ENCODE measurements at regions not wholly inside any gene's neighbourhood (a gene's known extent, or its start where the extent isn't known, plus 50 kb on each side); places are given as distances from the start of the nearest gene placed in this dataset.

DNA sequence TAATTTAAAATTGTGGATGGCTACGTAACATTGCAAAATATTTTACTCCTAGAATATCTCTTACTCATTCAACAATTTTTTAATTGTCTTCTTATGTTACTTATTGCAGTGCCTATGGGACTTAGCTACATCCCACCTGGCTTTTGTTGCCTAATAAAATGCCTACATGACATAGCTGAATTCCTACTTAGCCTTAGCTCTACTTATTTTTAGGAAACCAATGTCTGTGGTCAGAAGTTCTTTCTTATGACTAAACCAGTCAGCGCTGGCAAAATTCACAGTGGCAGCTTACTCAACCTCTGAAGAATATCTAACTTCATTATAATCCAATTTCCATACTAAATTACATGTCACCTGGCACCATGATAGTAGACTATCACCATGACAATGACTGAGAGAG is 1612.4 kb upstream of the LRRTM3 start:
- Histone ChIP-seq H3K4me2 (ENCODE audit: low read length) (no peak overlapping the region), H3K27ac (ENCODE audit: low read depth, low read length, poor library complexity, severe bottlenecking) (no peak overlapping the region)
- TF ChIP-seq EZH2 (IDR thresholded peaks at IDR 0.05; ENCODE audit: borderline replicate concordance, low read length) = no peak
- TF ChIP-seq, protein P1, sequence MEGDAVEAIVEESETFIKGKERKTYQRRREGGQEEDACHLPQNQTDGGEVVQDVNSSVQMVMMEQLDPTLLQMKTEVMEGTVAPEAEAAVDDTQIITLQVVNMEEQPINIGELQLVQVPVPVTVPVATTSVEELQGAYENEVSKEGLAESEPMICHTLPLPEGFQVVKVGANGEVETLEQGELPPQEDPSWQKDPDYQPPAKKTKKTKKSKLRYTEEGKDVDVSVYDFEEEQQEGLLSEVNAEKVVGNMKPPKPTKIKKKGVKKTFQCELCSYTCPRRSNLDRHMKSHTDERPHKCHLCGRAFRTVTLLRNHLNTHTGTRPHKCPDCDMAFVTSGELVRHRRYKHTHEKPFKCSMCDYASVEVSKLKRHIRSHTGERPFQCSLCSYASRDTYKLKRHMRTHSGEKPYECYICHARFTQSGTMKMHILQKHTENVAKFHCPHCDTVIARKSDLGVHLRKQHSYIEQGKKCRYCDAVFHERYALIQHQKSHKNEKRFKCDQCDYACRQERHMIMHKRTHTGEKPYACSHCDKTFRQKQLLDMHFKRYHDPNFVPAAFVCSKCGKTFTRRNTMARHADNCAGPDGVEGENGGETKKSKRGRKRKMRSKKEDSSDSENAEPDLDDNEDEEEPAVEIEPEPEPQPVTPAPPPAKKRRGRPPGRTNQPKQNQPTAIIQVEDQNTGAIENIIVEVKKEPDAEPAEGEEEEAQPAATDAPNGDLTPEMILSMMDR (IDR thresholded peaks at IDR 0.05; ENCODE audit: low read length) = no peak

DNA sequence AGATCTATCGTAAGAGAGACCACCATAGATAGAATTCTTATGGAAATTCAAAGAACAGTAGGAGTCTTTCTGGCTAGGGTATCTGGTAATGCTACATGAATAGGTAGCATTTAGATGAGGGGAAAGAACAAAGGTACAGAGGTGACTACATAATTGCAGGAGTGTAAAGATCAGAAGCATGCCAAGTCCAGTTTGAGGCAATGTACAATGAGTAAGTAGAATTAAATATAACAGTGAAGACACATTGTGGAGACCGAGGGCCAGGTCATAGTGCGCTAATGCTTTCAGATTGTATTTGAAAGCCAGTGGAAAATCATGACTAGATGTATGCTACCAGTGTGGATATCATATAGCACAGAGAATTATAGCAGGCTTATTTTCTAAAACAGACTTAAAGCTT is 1611.6 kb upstream of the LRRTM3 start:
- no peak overlapping the region for H3K9ac ChIP-seq (ENCODE audit: low read length)
- H2AFZ ChIP-seq (ENCODE audit: low read length) = no peak overlapping the region
- H3K36me3 ChIP-seq (ENCODE audit: insufficient read depth, low read length) = no peaks in the 10 kb centered on the region
- no peaks in the 10 kb centered on the region for H3K27me3 ChIP-seq (ENCODE audit: insufficient read depth, low read length)
- no peaks in the 10 kb centered on the region for H3K4me1 ChIP-seq (ENCODE audit: insufficient read depth, low read length, severe bottlenecking)
- no peak overlapping the region for H3K4me3 ChIP-seq (ENCODE audit: low read depth, low read length, poor library complexity, severe bottlenecking)
- no peaks in the 10 kb centered on the region for H4K20me1 ChIP-seq (ENCODE audit: insufficient read depth, low read length)
- no peaks in the 10 kb centered on the region for H3F3A ChIP-seq (ENCODE audit: insufficient read depth, low read length)
- no peak for TF ChIP-seq EZH2 (IDR thresholded peaks at IDR 0.05; ENCODE audit: borderline replicate concordance, low read length)
- TF ChIP-seq, protein P1 (IDR thresholded peaks at IDR 0.05; ENCODE audit: low read length) = no peak
- no peaks in the 10 kb centered on the region for H3K9me2 ChIP-seq (ENCODE audit: low read depth, low read length)
- H3K27ac ChIP-seq (ENCODE audit: low read depth, low read length, poor library complexity, severe bottlenecking) = no peak overlapping the region
- H3K79me2 ChIP-seq (ENCODE audit: insufficient read depth, low read length) = no peaks in the 10 kb centered on the region
- H3K4me2 ChIP-seq (ENCODE audit: low read length) = no peak overlapping the region
- no peaks in the 10 kb centered on the region for H3K9me3 ChIP-seq (ENCODE audit: low read length)

More for the DNA sequence above, 1612.4 kb upstream of the LRRTM3 start:
- Histone ChIP-seq H3K9me3 (ENCODE audit: low read length) (no peaks in the 10 kb centered on the region), H3K9me2 (ENCODE audit: low read depth, low read length) (no peaks in the 10 kb centered on the region), H2AFZ (ENCODE audit: low read length) (no peak overlapping the region), H3F3A (ENCODE audit: insufficient read depth, low read length) (no peaks in the 10 kb centered on the region), H3K79me2 (ENCODE audit: insufficient read depth, low read length) (no peaks in the 10 kb centered on the region), H4K20me1 (ENCODE audit: insufficient read depth, low read length) (no peaks in the 10 kb centered on the region), H3K36me3 (ENCODE audit: insufficient read depth, low read length) (no peaks in the 10 kb centered on the region), H3K27me3 (ENCODE audit: insufficient read depth, low read length) (no peaks in the 10 kb centered on the region), H3K4me3 (ENCODE audit: low read depth, low read length, poor library complexity, severe bottlenecking) (no peak overlapping the region), H3K4me1 (ENCODE audit: insufficient read depth, low read length, severe bottlenecking) (no peaks in the 10 kb centered on the region), H3K9ac (ENCODE audit: low read length) (no peak overlapping the region)

DNA sequence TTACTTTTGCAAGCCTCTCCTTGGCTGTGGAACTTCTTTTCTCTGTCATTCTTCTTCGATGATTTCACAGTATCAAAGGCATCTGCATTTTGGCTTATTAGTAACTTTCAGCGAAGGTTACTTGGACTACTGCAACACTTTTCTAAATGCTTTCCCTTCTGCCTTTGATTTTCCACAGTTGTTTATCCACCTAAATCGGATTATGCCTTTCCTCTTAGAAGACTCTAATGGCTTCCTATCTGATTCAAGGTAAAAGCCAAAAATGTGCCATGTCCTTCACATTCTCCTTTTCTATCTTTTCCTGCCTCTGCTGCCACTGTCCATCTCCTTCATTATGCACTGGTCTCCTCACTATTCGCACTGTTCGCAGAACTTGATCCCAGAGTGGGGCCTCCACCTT is 1606.3 kb upstream of the LRRTM3 start:
- H3K79me2 ChIP-seq (ENCODE audit: insufficient read depth, low read length) = no peaks in the 10 kb centered on the region
- no peak overlapping the region for H3K27ac ChIP-seq (ENCODE audit: low read depth, low read length, poor library complexity, severe bottlenecking)
- TF ChIP-seq, protein P1 (IDR thresholded peaks at IDR 0.05; ENCODE audit: low read length) = no peak
- no peak for TF ChIP-seq EZH2 (IDR thresholded peaks at IDR 0.05; ENCODE audit: borderline replicate concordance, low read length)
- H3F3A ChIP-seq (ENCODE audit: insufficient read depth, low read length) = no peaks in the 10 kb centered on the region
- no peaks in the 10 kb centered on the region for H4K20me1 ChIP-seq (ENCODE audit: insufficient read depth, low read length)
- H3K4me1 ChIP-seq (ENCODE audit: insufficient read depth, low read length, severe bottlenecking) = no peaks in the 10 kb centered on the region
- H3K9me2 ChIP-seq (ENCODE audit: low read depth, low read length) = no peaks in the 10 kb centered on the region
- H3K9me3 ChIP-seq (ENCODE audit: low read length) = no peaks in the 10 kb centered on the region
- H3K4me3 ChIP-seq (ENCODE audit: low read depth, low read length, poor library complexity, severe bottlenecking) = no peak overlapping the region
- no peaks in the 10 kb centered on the region for H3K36me3 ChIP-seq (ENCODE audit: insufficient read depth, low read length)
- no peak overlapping the region for H3K9ac ChIP-seq (ENCODE audit: low read length)
- H3K4me2 ChIP-seq (ENCODE audit: low read length) = no peak overlapping the region
- no peak overlapping the region for H2AFZ ChIP-seq (ENCODE audit: low read length)
- no peaks in the 10 kb centered on the region for H3K27me3 ChIP-seq (ENCODE audit: insufficient read depth, low read length)
